ENCODE measurements at regions not wholly inside any gene's neighbourhood (a gene's known extent, or its start where the extent isn't known, plus 50 kb on each side); places are given as distances from the start of the nearest gene placed in this dataset.

- no peak for TF ChIP-seq POLR2A (IDR thresholded peaks at IDR 0.05)
- no peak for TF ChIP-seq CTCF (IDR thresholded peaks at IDR 0.05)
These were observed 73.9 kb upstream of the WASF3 start for GRCh38 chr13:26483546-26483945.

Measured in uterus (tissue), 2 donors.